ENCODE measurements at regions not wholly inside any gene's neighbourhood (a gene's known extent, or its start where the extent isn't known, plus 50 kb on each side); places are given as distances from the start of the nearest gene placed in this dataset.
"Not testable (repeated sequence)": the region's sequence is repeated elsewhere in the genome, so short reads cannot be mapped to it uniquely, and the experiment has no call there.

GRCh38 chr4:53889326-53890055 lies 174.9 kb downstream of the CHIC2 start:
- TF ChIP-seq CTCF (IDR thresholded peaks at IDR 0.05; ENCODE audit: insufficient read depth, low read depth, low read length, missing control alignments) = no peak
- no peak overlapping the region for H3K4me3 ChIP-seq (ENCODE audit: low read depth, low read length)

GRCh38 chr4:53886090-53886489 lies 178.3 kb downstream of the CHIC2 start:
- H3K4me3 ChIP-seq (ENCODE audit: low read depth, low read length) = no peak overlapping the region
- TF ChIP-seq CTCF (IDR thresholded peaks at IDR 0.05; ENCODE audit: insufficient read depth, low read depth, low read length, missing control alignments) = no peak
- no peak for DNase-seq (ENCODE audit: low read depth)

More at GRCh38 chr4:53889326-53890055, 174.9 kb downstream of the CHIC2 start:
- no peak for DNase-seq (ENCODE audit: low read depth)

GRCh38 chr4:53885668-53886067 lies 178.7 kb downstream of the CHIC2 start:
- no peak overlapping the region for H3K4me3 ChIP-seq (ENCODE audit: low read depth, low read length)
- no peak for TF ChIP-seq CTCF (IDR thresholded peaks at IDR 0.05; ENCODE audit: insufficient read depth, low read depth, low read length, missing control alignments)
- no peak for DNase-seq (ENCODE audit: low read depth)

- not testable (repeated sequence) for DNase-seq (ENCODE audit: low read depth); H3K4me3 ChIP-seq (ENCODE audit: low read depth, low read length)
These were observed 187.3 kb downstream of the CHIC2 start for GRCh38 chr4:53877096-53877495.

DNA sequence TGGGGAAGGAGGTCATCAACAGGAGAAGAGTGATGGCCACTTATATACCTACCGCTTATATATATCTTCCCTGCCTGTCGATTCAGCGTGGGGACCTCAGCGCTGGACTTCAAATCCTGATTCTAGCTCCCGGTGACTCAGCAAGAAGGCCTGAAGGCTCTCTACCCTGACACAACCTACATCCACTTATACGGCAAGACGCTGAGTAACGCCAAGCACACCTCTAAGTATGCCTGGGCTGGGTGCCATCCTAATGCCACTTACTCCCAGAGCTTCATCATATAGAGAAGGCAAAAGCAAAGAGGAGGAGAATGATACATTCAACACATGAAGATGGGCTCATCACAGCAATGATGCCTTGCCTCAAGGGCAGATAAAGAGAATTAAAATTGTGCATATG lies 198.3 kb downstream of the CHIC2 start:
- DNase-seq (ENCODE audit: low read depth) = no peak
- H3K4me3 ChIP-seq (ENCODE audit: low read depth, low read length) = no peak overlapping the region
- no peak for TF ChIP-seq CTCF (IDR thresholded peaks at IDR 0.05; ENCODE audit: insufficient read depth, low read depth, low read length, missing control alignments)

- no peak for TF ChIP-seq CTCF (IDR thresholded peaks at IDR 0.05; ENCODE audit: insufficient read depth, low read depth, low read length, missing control alignments)
- no peak for DNase-seq (ENCODE audit: low read depth)
- H3K4me3 ChIP-seq (ENCODE audit: low read depth, low read length) = no peak overlapping the region
These were observed 199.4 kb downstream of the CHIC2 start for GRCh38 chr4:53865054-53865453.

- H3K4me3 ChIP-seq (ENCODE audit: low read depth, low read length) = no peak overlapping the region
- TF ChIP-seq CTCF (IDR thresholded peaks at IDR 0.05; ENCODE audit: insufficient read depth, low read depth, low read length, missing control alignments) = no peak
- DNase-seq (ENCODE audit: low read depth) = no peak
These were observed 200.6 kb downstream of the CHIC2 start for GRCh38 chr4:53863736-53864365.

Data from GM12865 (cell line).